SH-SY5Y (cell line): ENCODE measurements at regions not wholly inside any gene's neighbourhood (a gene's known extent, or its start where the extent isn't known, plus 50 kb on each side); places are given as distances from the start of the nearest gene placed in this dataset.

Experiments used
- GATA2 ChIP-seq: IDR thresholded peaks from 2 replicates; pipeline ENCODE4 v1.6.1; 2011; ENCODE audit warnings: mild to moderate bottlenecking, low read depth, low read length
- GATA3 ChIP-seq: IDR thresholded peaks from 2 replicates; pipeline ENCODE4 v1.6.1; 2011; ENCODE audit warnings: low read depth, mild to moderate bottlenecking, low read length, moderate library complexity

DNA sequence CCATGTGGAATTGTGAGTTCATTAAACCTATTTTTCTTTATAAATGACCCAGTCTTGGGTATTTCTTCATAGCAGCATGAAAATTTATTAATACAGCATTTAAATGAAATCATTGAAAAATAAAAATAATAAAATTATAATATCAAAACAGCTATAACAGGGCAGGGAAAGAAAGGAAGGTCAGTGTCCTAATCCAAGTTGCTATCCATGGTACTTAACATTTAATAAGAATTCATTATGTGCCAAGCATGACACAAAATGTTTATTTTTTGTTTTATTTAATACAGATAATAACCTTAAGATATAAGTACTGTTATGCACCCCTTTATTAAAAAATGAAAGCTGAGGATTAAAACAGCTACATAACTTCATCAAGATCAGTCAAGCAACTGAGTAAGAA lies 838.4 kb downstream of the RAB28 start:
- TF ChIP-seq GATA2 (no peak), GATA3 (no peak)
